Fibroblast of lung (primary cell): ENCODE measurements at regions not wholly inside any gene's neighbourhood (a gene's known extent, or its start where the extent isn't known, plus 50 kb on each side); places are given as distances from the start of the nearest gene placed in this dataset.

ENCODE experiments used
- EZH2 ChIP-seq: IDR thresholded peaks from 2 replicates; pipeline ENCODE4 v1.5.1; 2012; ENCODE audit warnings: low read length, control low read depth, mild to moderate bottlenecking; ENCODE audit errors: missing control alignments
- TF ChIP-seq, protein P1 (sequence below), 2 donors: IDR thresholded peaks in 1 of 2; conservative IDR thresholded peaks in 1 of 2; 1 replicate in 1 of 2; 2 replicates in 1 of 2; pipeline ENCODE4 v1.5.1; 2011 to 2012; ENCODE audit warnings: low read length in 2 of 2, control low read depth in 1 of 2, inconsistent platforms in 1 of 2, low read depth in 1 of 2, mild to moderate bottlenecking in 1 of 2

DNA sequence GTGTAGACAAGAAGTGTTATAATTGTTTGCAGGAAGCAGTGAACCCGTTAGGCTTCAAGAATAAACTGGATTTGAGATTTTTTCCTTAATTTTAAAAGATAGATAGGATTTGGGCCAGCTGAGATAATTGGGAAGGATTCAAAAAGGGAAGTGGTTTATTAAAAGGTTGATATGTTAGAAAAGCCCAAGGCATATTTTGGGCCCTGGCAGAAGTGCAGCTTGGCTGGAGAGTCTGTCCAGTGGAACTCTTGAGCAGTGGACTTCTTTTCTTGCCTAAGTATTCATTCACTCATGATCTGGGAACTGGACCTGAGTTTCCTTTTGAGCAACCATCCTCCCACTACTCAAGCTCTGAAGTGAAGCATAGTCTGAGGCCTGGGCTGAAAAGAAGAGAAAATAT, 433.4 kb downstream of the ZSWIM6 start:
- TF ChIP-seq, protein P1, sequence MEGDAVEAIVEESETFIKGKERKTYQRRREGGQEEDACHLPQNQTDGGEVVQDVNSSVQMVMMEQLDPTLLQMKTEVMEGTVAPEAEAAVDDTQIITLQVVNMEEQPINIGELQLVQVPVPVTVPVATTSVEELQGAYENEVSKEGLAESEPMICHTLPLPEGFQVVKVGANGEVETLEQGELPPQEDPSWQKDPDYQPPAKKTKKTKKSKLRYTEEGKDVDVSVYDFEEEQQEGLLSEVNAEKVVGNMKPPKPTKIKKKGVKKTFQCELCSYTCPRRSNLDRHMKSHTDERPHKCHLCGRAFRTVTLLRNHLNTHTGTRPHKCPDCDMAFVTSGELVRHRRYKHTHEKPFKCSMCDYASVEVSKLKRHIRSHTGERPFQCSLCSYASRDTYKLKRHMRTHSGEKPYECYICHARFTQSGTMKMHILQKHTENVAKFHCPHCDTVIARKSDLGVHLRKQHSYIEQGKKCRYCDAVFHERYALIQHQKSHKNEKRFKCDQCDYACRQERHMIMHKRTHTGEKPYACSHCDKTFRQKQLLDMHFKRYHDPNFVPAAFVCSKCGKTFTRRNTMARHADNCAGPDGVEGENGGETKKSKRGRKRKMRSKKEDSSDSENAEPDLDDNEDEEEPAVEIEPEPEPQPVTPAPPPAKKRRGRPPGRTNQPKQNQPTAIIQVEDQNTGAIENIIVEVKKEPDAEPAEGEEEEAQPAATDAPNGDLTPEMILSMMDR (conservative IDR thresholded peaks at IDR 0.05 in 1 of 2, IDR thresholded peaks at IDR 0.05 in 1 of 2; ENCODE audit: low read depth in 1 of 2, low read length in 2 of 2) = no peak
- TF ChIP-seq EZH2 = no peak
